Colonic mucosa (tissue), 4 donors: ENCODE measurements at regions not wholly inside any gene's neighbourhood (a gene's known extent, or its start where the extent isn't known, plus 50 kb on each side); places are given as distances from the start of the nearest gene placed in this dataset.
"Not testable (repeated sequence)": the region's sequence is repeated elsewhere in the genome, so short reads cannot be mapped to it uniquely, and the experiment has no call there.

ENCODE experiments used
- DNase-seq: peaks from one replicate; pipeline ENCODE4 v3.0.0-alpha.2; 2020
- H3K27ac ChIP-seq: fragments of 200-600 bp; one replicate; pipeline ENCODE4 v1.8.0; 2021
- H3K27me3 ChIP-seq: fragments of 200-600 bp; one replicate; pipeline ENCODE4 v1.8.0; 2021
- H3K36me3 ChIP-seq: fragments of 200-600 bp; one replicate; pipeline ENCODE4 v1.8.0; 2021
- H3K4me1 ChIP-seq: fragments of 200-600 bp; one replicate; pipeline ENCODE4 v1.8.0; 2021; ENCODE audit warnings: mild to moderate bottlenecking
- H3K4me3 ChIP-seq: fragments of 200-600 bp; one replicate; pipeline ENCODE4 v1.8.0; 2021
- H3K9ac ChIP-seq, 2 donors: one replicate each; pipeline ENCODE4 v1.7.0; 2013; ENCODE audit warnings: control low read depth in 2 of 2, low read depth in 2 of 2, low read length in 2 of 2
- H3K9me3 ChIP-seq: fragments of 200-600 bp; one replicate; pipeline ENCODE4 v1.8.0; 2021
- CTCF ChIP-seq: fragments of 200-600 bp; IDR thresholded peaks from one replicate; pipeline ENCODE4 v1.8.0; 2022; ENCODE audit warnings: antibody characterized with exemption, mild to moderate bottlenecking
- intact Hi-C: fragments of 100-400 bp; cut with DNase I; formaldehyde crosslinking; loops from one replicate; pipeline ENCODE4 v1.14.1; 2022
- donor health status: healthy.
- donor health status: DM: no; HTN: no; CAD: no.
- donor health status: DM: no; HTN: no; CAD: no.

- Histone ChIP-seq H3K36me3 (no peaks in the 10 kb centered on the region), H3K27ac (no peak overlapping the region), H3K9me3 (no peaks in the 10 kb centered on the region), H3K4me3 (no peak overlapping the region), H3K4me1 (no peaks in the 10 kb centered on the region), H3K9ac (no peak overlapping the region), H3K27me3 (no peaks in the 10 kb centered on the region)
- intact Hi-C loops: no loop called here
- TF ChIP-seq CTCF: no peak
- no peak for DNase-seq
Observed at GRCh38 chr17:65307081-65307960, 170.2 kb downstream of the RGS9 start.

GRCh38 chr17:65305778-65306177, 168.6 kb downstream of the RGS9 start:
- intact Hi-C loops: no loop called here
- H3K9ac ChIP-seq: no peak overlapping the region
- H3K4me1 ChIP-seq: no peaks in the 10 kb centered on the region
- no peaks in the 10 kb centered on the region for H3K36me3 ChIP-seq
- H3K27ac ChIP-seq: no peak overlapping the region
- no peaks in the 10 kb centered on the region for H3K27me3 ChIP-seq
- TF ChIP-seq CTCF: no peak
- H3K4me3 ChIP-seq: no peak overlapping the region
- no peak for DNase-seq
- H3K9me3 ChIP-seq: no peaks in the 10 kb centered on the region

DNA sequence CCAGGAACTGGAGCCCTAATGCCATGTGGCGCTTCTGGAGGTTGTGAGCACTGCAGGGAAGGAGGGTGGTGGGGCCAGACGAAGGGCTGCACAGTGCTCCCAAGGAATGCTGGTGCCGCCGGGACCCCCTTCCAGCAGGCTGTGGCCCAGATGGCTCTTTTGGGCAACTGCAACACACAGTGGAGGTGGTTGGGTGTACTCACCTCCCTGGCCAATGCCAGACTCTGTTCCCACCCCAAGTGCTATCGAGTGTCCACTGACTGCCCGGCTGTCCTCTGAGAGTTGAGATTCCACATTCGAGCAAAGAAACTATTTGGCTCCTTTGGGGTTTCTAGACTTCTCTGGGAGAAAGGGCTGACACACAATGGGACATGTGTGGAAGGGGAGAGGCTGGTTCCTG, 167.9 kb downstream of the RGS9 start:
- H3K4me3 ChIP-seq: no peak overlapping the region
- TF ChIP-seq CTCF: no peak
- no peak for DNase-seq
- H3K4me1 ChIP-seq: no peaks in the 10 kb centered on the region
- H3K9me3 ChIP-seq: no peaks in the 10 kb centered on the region
- intact Hi-C loops: no loop called here
- no peak overlapping the region for H3K9ac ChIP-seq
- no peak overlapping the region for H3K27ac ChIP-seq
- H3K27me3 ChIP-seq: no peaks in the 10 kb centered on the region
- H3K36me3 ChIP-seq: no peaks in the 10 kb centered on the region

DNA sequence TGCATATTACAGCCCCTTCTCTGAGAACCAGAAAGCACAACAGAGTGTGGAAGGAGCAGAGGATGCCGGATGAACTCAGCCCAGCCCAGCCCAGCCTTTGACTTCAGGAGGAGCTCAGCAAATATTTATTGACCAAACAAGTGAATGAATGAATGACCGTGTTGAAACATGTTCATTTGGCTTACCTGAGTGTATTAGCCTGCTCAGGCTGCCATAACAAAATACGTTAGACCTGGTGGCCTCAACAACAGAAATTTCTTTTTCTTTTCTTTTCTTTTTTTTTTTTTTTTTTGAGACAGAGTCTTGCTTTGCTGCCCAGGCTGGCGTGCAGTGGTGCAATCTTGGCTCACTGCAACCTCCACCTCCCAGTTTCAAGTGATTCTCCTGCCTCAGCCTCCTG, 164.7 kb downstream of the RGS9 start:
- H3K4me1 ChIP-seq, H3K9me3 ChIP-seq, H3K4me3 ChIP-seq, H3K9ac ChIP-seq, H3K27me3 ChIP-seq, H3K36me3 ChIP-seq, DNase-seq, intact Hi-C loops, H3K27ac ChIP-seq: not testable (repeated sequence)

- TF ChIP-seq CTCF: no peak
- Histone ChIP-seq H3K27me3 (no peaks in the 10 kb centered on the region), H3K9me3 (no peaks in the 10 kb centered on the region), H3K36me3 (no peaks in the 10 kb centered on the region), H3K4me1 (no peaks in the 10 kb centered on the region), H3K9ac (no peak overlapping the region), H3K4me3 (no peak overlapping the region), H3K27ac (no peak overlapping the region)
- intact Hi-C loops: no loop called here
- DNase-seq: no peak
Observed at GRCh38 chr17:65301184-65301583, 164.0 kb downstream of the RGS9 start.

DNA sequence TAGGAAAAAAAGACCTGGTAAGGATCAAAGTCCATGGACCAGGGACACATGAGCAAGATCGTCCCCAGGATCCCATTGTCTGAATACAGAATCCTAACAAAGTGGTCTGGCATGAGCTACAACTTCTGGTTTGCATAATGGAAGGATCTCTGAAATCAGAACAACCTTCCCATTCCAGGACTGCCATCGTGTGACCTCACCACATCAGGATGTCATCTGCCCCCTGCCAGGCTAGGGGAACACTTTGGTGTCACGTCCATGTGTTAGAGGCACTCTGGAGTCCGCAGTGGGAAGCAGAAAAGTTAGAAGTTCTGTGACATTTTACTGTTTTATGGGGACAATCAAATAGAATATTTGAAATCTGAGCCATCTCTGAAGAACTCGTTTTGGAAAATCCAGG, 160.7 kb downstream of the RGS9 start:
- Histone ChIP-seq H3K27ac (no peak overlapping the region), H3K9me3 (no peaks in the 10 kb centered on the region), H3K4me1 (peaks cover 9% of the 10 kb centered on the region), H3K4me3 (no peak overlapping the region), H3K9ac (no peak overlapping the region), H3K27me3 (no peaks in the 10 kb centered on the region), H3K36me3 (no peaks in the 10 kb centered on the region)
- no peak for DNase-seq
- TF ChIP-seq CTCF: no peak
- intact Hi-C loops: no loop called here
